ENCODE measurements at regions not wholly inside any gene's neighbourhood (a gene's known extent, or its start where the extent isn't known, plus 50 kb on each side); places are given as distances from the start of the nearest gene placed in this dataset.
"Not testable (repeated sequence)": the region's sequence is repeated elsewhere in the genome, so short reads cannot be mapped to it uniquely, and the experiment has no call there.

GRCh38 chr17:16854636-16855035, 117.3 kb downstream of the TNFRSF13B start:
- H3K36me3 ChIP-seq (ENCODE audit: low read depth, missing control alignments); H3K27ac ChIP-seq; H3K4me1 ChIP-seq; H3K4me3 ChIP-seq; intact Hi-C loops (cut with DNase I; ENCODE audit: low total_unique reads); H3K27me3 ChIP-seq; H3K9me3 ChIP-seq; DNase-seq: not testable (repeated sequence)
- 80 to 94% methylated on average over 5 of the region's 5 CpGs for WGBS, 2 donors

- no peak overlapping the region for H3K4me3 ChIP-seq
- no peaks in the 10 kb centered on the region for H3K9me3 ChIP-seq
- intact Hi-C loops (cut with DNase I; ENCODE audit: low total_unique reads), result no loop called here
- no peaks in the 10 kb centered on the region for H3K27me3 ChIP-seq
- H3K27ac ChIP-seq, result no peak overlapping the region
- TF ChIP-seq CTCF (IDR thresholded peaks at IDR 0.05) (no peak), POLR2A (IDR thresholded peaks at IDR 0.05) (no peak)
- H3K36me3 ChIP-seq (ENCODE audit: low read depth, missing control alignments), result no peaks in the 10 kb centered on the region
- WGBS, 2 donors, result 86 to 92% methylated on average over 30 of the region's 30 CpGs
- no peaks in the 10 kb centered on the region for H3K4me1 ChIP-seq
- DNase-seq, result no peak
Observed at GRCh38 chr17:16853661-16854320, 118.1 kb downstream of the TNFRSF13B start.

- H3K36me3 ChIP-seq (ENCODE audit: low read depth, missing control alignments); H3K4me3 ChIP-seq; H3K27me3 ChIP-seq; DNase-seq; H3K4me1 ChIP-seq; intact Hi-C loops (cut with DNase I; ENCODE audit: low total_unique reads); H3K9me3 ChIP-seq; H3K27ac ChIP-seq: not testable (repeated sequence)
- WGBS, 2 donors, result 60 to 78% methylated on average over 3 to 7 of the region's 7 CpGs
Observed at GRCh38 chr17:16849861-16850260, 122.1 kb downstream of the TNFRSF13B start.

- H3K4me3 ChIP-seq; DNase-seq; H3K27ac ChIP-seq; intact Hi-C loops (cut with DNase I; ENCODE audit: low total_unique reads); H3K36me3 ChIP-seq (ENCODE audit: low read depth, missing control alignments); H3K4me1 ChIP-seq; H3K27me3 ChIP-seq; H3K9me3 ChIP-seq: not testable (repeated sequence)
- 100% methylated on average over 3 of the region's 14 CpGs; no CpG with 5 or more reads in 1 of the 2 donors for WGBS, 2 donors
Observed at GRCh38 chr17:16848997-16849396, 122.9 kb downstream of the TNFRSF13B start.

GRCh38 chr17:16845098-16845497, 126.8 kb downstream of the TNFRSF13B start:
- intact Hi-C loops (cut with DNase I; ENCODE audit: low total_unique reads); H3K27me3 ChIP-seq; H3K27ac ChIP-seq; DNase-seq; H3K4me1 ChIP-seq; H3K9me3 ChIP-seq; H3K4me3 ChIP-seq; H3K36me3 ChIP-seq (ENCODE audit: low read depth, missing control alignments): not testable (repeated sequence)
- whole genome bisulfite sequencing, 2 donors, result 80% methylated on average over 3 of the region's 9 CpGs; no CpG with 5 or more reads in 1 of the 2 donors

GRCh38 chr17:16844669-16845068, 127.2 kb downstream of the TNFRSF13B start:
- H3K27me3 ChIP-seq; DNase-seq; H3K9me3 ChIP-seq; H3K4me1 ChIP-seq; H3K36me3 ChIP-seq (ENCODE audit: low read depth, missing control alignments); H3K4me3 ChIP-seq; H3K27ac ChIP-seq; intact Hi-C loops (cut with DNase I; ENCODE audit: low total_unique reads): not testable (repeated sequence)
- WGBS, 2 donors, result 89% methylated on average over 3 of the region's 6 CpGs; no CpG with 5 or more reads in 1 of the 2 donors

- H3K4me3 ChIP-seq; H3K4me1 ChIP-seq; H3K27me3 ChIP-seq; H3K9me3 ChIP-seq; DNase-seq; H3K36me3 ChIP-seq (ENCODE audit: low read depth, missing control alignments); H3K27ac ChIP-seq; intact Hi-C loops (cut with DNase I; ENCODE audit: low total_unique reads): not testable (repeated sequence)
- WGBS, 2 donors, result 78% methylated on average over 3 of the region's 7 CpGs; no CpG with 5 or more reads in 1 of the 2 donors
Observed at GRCh38 chr17:16843511-16843910, 128.4 kb downstream of the TNFRSF13B start.

- 35 to 38% methylated on average over 4 of the region's 6 CpGs for WGBS, 2 donors
Observed at GRCh38 chr17:16842346-16842745, 129.6 kb downstream of the TNFRSF13B start.

GRCh38 chr17:16841896-16842295, 130.0 kb downstream of the TNFRSF13B start:
- H3K4me3 ChIP-seq; H3K9me3 ChIP-seq; H3K27ac ChIP-seq; H3K36me3 ChIP-seq (ENCODE audit: low read depth, missing control alignments); H3K27me3 ChIP-seq; DNase-seq; H3K4me1 ChIP-seq; intact Hi-C loops (cut with DNase I; ENCODE audit: low total_unique reads): not testable (repeated sequence)
- WGBS, 2 donors, result no CpG with 5 or more reads among the region's 10 CpGs

More at GRCh38 chr17:16842346-16842745, 129.6 kb downstream of the TNFRSF13B start:
- H3K4me3 ChIP-seq; intact Hi-C loops (cut with DNase I; ENCODE audit: low total_unique reads); H3K4me1 ChIP-seq; H3K27me3 ChIP-seq; H3K36me3 ChIP-seq (ENCODE audit: low read depth, missing control alignments); H3K9me3 ChIP-seq; DNase-seq; H3K27ac ChIP-seq: not testable (repeated sequence)

GRCh38 chr17:16840219-16840618, 131.7 kb downstream of the TNFRSF13B start:
- 87% methylated on average over 3 of the region's 9 CpGs; no CpG with 5 or more reads in 1 of the 2 donors for WGBS, 2 donors
- intact Hi-C loops (cut with DNase I; ENCODE audit: low total_unique reads); H3K36me3 ChIP-seq (ENCODE audit: low read depth, missing control alignments): not testable (repeated sequence)

GRCh38 chr17:16839242-16840175, 132.4 kb downstream of the TNFRSF13B start:
- H3K9me3 ChIP-seq; intact Hi-C loops (cut with DNase I; ENCODE audit: low total_unique reads); H3K4me1 ChIP-seq; H3K27ac ChIP-seq; H3K4me3 ChIP-seq; DNase-seq; H3K36me3 ChIP-seq (ENCODE audit: low read depth, missing control alignments); H3K27me3 ChIP-seq: not testable (repeated sequence)
- WGBS, 2 donors, result 73% methylated on average over 5 of the region's 16 CpGs; no CpG with 5 or more reads in 1 of the 2 donors

More at GRCh38 chr17:16840219-16840618, 131.7 kb downstream of the TNFRSF13B start:
- H3K9me3 ChIP-seq, H3K4me3 ChIP-seq, H3K4me1 ChIP-seq, H3K27ac ChIP-seq, H3K27me3 ChIP-seq, DNase-seq: not testable (repeated sequence)
